Ishikawa (cell line): ENCODE measurements at regions not wholly inside any gene's neighbourhood (a gene's known extent, or its start where the extent isn't known, plus 50 kb on each side); places are given as distances from the start of the nearest gene placed in this dataset.

ENCODE experiments used
- CEBPB ChIP-seq: IDR thresholded peaks from 2 replicates; pipeline ENCODE4 v1.6.1; 2012
- CREB1 ChIP-seq: IDR thresholded peaks from 2 replicates; pipeline ENCODE4 v1.6.1; 2012; ENCODE audit warnings: low read depth
- EGR1 ChIP-seq: IDR thresholded peaks from 2 replicates; pipeline ENCODE4 v1.6.1; 2012
- EP300 ChIP-seq: IDR thresholded peaks from 2 replicates; pipeline ENCODE4 v1.6.1; 2012; ENCODE audit warnings: borderline replicate concordance
- FOXM1 ChIP-seq: IDR thresholded peaks from 2 replicates; pipeline ENCODE4 v1.6.1; 2012; ENCODE audit warnings: low read depth, borderline replicate concordance
- NFIC ChIP-seq: IDR thresholded peaks from 2 replicates; pipeline ENCODE4 v1.6.1; 2012
- RAD21 ChIP-seq: IDR thresholded peaks from 2 replicates; pipeline ENCODE4 v1.6.1; 2012; ENCODE audit warnings: low read depth
- REST ChIP-seq: IDR thresholded peaks from 2 replicates; pipeline ENCODE4 v1.6.1; 2012; ENCODE audit warnings: low read depth, mild to moderate bottlenecking
- TAF1 ChIP-seq: IDR thresholded peaks from 2 replicates; pipeline ENCODE4 v1.6.1; 2012; ENCODE audit warnings: low read depth, mild to moderate bottlenecking
- TEAD4 ChIP-seq: IDR thresholded peaks from 2 replicates; pipeline ENCODE4 v1.6.1; 2012
- USF1 ChIP-seq: IDR thresholded peaks from 2 replicates; pipeline ENCODE4 v1.6.1; 2012
- YY1 ChIP-seq: IDR thresholded peaks from 2 replicates; pipeline ENCODE4 v1.6.1; 2012; ENCODE audit warnings: low read depth
- ZBTB7A ChIP-seq: IDR thresholded peaks from 2 replicates; pipeline ENCODE4 v1.6.1; 2012; ENCODE audit warnings: low read depth

DNA sequence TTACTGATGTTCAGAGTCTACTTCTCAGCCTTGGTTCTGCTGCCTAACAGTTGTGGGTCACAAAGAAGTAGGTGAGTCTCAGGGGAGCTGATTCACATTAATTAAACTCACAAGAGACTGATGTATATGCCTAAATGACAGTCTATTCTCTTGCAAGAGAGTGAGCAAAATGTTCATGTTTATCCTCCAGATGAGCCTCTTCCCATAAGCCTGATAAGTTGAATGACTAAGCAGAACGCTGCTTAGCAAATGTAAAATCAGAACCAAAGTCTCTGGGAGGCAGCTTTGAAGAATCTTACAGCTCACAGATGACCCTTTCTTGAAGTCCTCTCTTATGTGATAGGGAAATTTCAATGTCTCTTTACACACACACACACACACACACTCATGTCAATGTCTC lies 1092.2 kb downstream of the TYW1 start:
- TF ChIP-seq RAD21: no peak
- no peak for TF ChIP-seq TAF1
- TF ChIP-seq YY1: no peak
- no peak for TF ChIP-seq CEBPB
- TF ChIP-seq EGR1: no peak
- TF ChIP-seq NFIC: no peak
- no peak for TF ChIP-seq EP300
- no peak for TF ChIP-seq TEAD4
- no peak for TF ChIP-seq USF1
- no peak for TF ChIP-seq ZBTB7A
- no peak for TF ChIP-seq CREB1
- TF ChIP-seq REST: no peak
- no peak for TF ChIP-seq FOXM1
